GM23338 (cell line): ENCODE measurements at regions not wholly inside any gene's neighbourhood (a gene's known extent, or its start where the extent isn't known, plus 50 kb on each side); places are given as distances from the start of the nearest gene placed in this dataset.
"Not testable (repeated sequence)": the region's sequence is repeated elsewhere in the genome, so short reads cannot be mapped to it uniquely, and the experiment has no call there.

ENCODE experiments used
- CREB1 ChIP-seq: fragments of 250-450 bp; sonication (Bioruptor Pico); IDR thresholded peaks from 2 replicates; pipeline ENCODE4 v1.5.0; 2020; ENCODE audit warnings: low read depth, mild to moderate bottlenecking, moderate library complexity
- EZH2 ChIP-seq: fragments of 200-600 bp; sonication (generic); IDR thresholded peaks from one replicate; pipeline ENCODE4 v1.8.0; 2017; ENCODE audit warnings: antibody characterized with exemption, mild to moderate bottlenecking, low read depth; ENCODE audit not compliant: unreplicated experiment
- EZH2phosphoT487 ChIP-seq: fragments of 200-600 bp; sonication (generic); IDR thresholded peaks from one replicate; pipeline ENCODE4 v1.8.1; 2018; ENCODE audit warnings: antibody characterized with exemption; ENCODE audit not compliant: unreplicated experiment
- POLR2AphosphoS5 ChIP-seq: IDR thresholded peaks from 2 replicates; pipeline ENCODE4 v1.6.1; 2016; ENCODE audit warnings: antibody characterized with exemption, low read depth
- ZNF114 ChIP-seq: fragments of 250-450 bp; sonication (Bioruptor Pico); IDR thresholded peaks from 2 replicates; pipeline ENCODE4 v1.5.0; 2020; ENCODE audit warnings: mild to moderate bottlenecking, moderate library complexity
- ZNF331 ChIP-seq: fragments of 250-450 bp; sonication (Bioruptor Pico); IDR thresholded peaks from 2 replicates; pipeline ENCODE4 v1.5.0; 2020; ENCODE audit warnings: low read depth, mild to moderate bottlenecking, moderate library complexity
- TF ChIP-seq, protein P1 (sequence below), 2 experiments: fragments of 200-600 bp in 1 of 2; sonication (generic) in 1 of 2; conservative IDR thresholded peaks; 2 replicates each; pipeline versions ENCODE4 v1.5.1 to v1.6.1; 2016 to 2017; ENCODE audit warnings: antibody characterized with exemption in 2 of 2, low read depth in 2 of 2, mild to moderate bottlenecking in 2 of 2, moderate library complexity in 1 of 2

- TF ChIP-seq, protein P1, sequence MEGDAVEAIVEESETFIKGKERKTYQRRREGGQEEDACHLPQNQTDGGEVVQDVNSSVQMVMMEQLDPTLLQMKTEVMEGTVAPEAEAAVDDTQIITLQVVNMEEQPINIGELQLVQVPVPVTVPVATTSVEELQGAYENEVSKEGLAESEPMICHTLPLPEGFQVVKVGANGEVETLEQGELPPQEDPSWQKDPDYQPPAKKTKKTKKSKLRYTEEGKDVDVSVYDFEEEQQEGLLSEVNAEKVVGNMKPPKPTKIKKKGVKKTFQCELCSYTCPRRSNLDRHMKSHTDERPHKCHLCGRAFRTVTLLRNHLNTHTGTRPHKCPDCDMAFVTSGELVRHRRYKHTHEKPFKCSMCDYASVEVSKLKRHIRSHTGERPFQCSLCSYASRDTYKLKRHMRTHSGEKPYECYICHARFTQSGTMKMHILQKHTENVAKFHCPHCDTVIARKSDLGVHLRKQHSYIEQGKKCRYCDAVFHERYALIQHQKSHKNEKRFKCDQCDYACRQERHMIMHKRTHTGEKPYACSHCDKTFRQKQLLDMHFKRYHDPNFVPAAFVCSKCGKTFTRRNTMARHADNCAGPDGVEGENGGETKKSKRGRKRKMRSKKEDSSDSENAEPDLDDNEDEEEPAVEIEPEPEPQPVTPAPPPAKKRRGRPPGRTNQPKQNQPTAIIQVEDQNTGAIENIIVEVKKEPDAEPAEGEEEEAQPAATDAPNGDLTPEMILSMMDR (conservative IDR thresholded peaks at IDR 0.05; ENCODE audit: low read depth in 2 of 2) = not testable (repeated sequence)
- not testable (repeated sequence) for TF ChIP-seq CREB1 (CRISPR knock-in tag); POLR2AphosphoS5; EZH2; EZH2phosphoT487; ZNF114 (CRISPR knock-in tag); ZNF331
These were observed 1565.3 kb downstream of the HACE1 start for GRCh38 chr6:103294376-103294775.
